ENCODE measurements at regions not wholly inside any gene's neighbourhood (a gene's known extent, or its start where the extent isn't known, plus 50 kb on each side); places are given as distances from the start of the nearest gene placed in this dataset.

- DNase-seq (no peak), ATAC-seq (no peak)
- Histone ChIP-seq H3K79me2 (ENCODE audit: low read length) (no peaks in the 10 kb centered on the region), H3F3A (ENCODE audit: low read length, unreplicated experiment) (no peaks in the 10 kb centered on the region), H3K27me3 (ENCODE audit: low read length) (no peaks in the 10 kb centered on the region), H3K9me3 (ENCODE audit: low read length) (no peaks in the 10 kb centered on the region), H2AFZ (ENCODE audit: low read length) (no peak overlapping the region), H3K27ac (ENCODE audit: low read length) (no peak overlapping the region), H3K9me2 (replicated peaks; ENCODE audit: low read length) (no peaks in the 10 kb centered on the region), H3K4me3 (ENCODE audit: low read length) (no peak overlapping the region), H3K36me3 (ENCODE audit: low read depth, low read length) (no peaks in the 10 kb centered on the region), H3K4me1 (ENCODE audit: insufficient read depth, low read length) (no peaks in the 10 kb centered on the region), H3K9ac (ENCODE audit: low read length) (no peak overlapping the region), H3K4me2 (ENCODE audit: low read length) (no peak overlapping the region), H4K20me1 (ENCODE audit: low read length) (no peaks in the 10 kb centered on the region)
- ChIA-PET POLR2A (ENCODE audit: unreplicated experiment) (interaction anchor here (0.7 kb wide), 1 partner anchor 45 kb away, joined by 4 read pairs; no protein-coding TSS in a partner anchor), CTCF (interaction anchor here (2.1 kb wide), 1 partner anchor 227 kb away, joined by 11 read pairs; no protein-coding TSS in a partner anchor)
- TF ChIP-seq EZH2phosphoT487 (IDR thresholded peaks at IDR 0.05; ENCODE audit: borderline replicate concordance, low read length) (no peak), EZH2 (IDR thresholded peaks at IDR 0.05; ENCODE audit: low read length, unreplicated experiment) (no peak)
- TF ChIP-seq, protein P1, sequence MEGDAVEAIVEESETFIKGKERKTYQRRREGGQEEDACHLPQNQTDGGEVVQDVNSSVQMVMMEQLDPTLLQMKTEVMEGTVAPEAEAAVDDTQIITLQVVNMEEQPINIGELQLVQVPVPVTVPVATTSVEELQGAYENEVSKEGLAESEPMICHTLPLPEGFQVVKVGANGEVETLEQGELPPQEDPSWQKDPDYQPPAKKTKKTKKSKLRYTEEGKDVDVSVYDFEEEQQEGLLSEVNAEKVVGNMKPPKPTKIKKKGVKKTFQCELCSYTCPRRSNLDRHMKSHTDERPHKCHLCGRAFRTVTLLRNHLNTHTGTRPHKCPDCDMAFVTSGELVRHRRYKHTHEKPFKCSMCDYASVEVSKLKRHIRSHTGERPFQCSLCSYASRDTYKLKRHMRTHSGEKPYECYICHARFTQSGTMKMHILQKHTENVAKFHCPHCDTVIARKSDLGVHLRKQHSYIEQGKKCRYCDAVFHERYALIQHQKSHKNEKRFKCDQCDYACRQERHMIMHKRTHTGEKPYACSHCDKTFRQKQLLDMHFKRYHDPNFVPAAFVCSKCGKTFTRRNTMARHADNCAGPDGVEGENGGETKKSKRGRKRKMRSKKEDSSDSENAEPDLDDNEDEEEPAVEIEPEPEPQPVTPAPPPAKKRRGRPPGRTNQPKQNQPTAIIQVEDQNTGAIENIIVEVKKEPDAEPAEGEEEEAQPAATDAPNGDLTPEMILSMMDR (conservative IDR thresholded peaks at IDR 0.05; ENCODE audit: low read depth, low read length) = no peak
- BruUV-seq (replicated peaks) = no TSS peak
- intact Hi-C loops (cut with micrococcal nuclease) = loop anchor here (2.0 kb wide), 1 partner anchor 37 kb away; no protein-coding TSS in a partner anchor
These were observed 102.3 kb downstream of the RPE65 start for GRCh38 chr1:68347415-68347814.

GRCh38 chr1:68346188-68346808 is 103.5 kb downstream of the RPE65 start:
- ChIA-PET POLR2A (ENCODE audit: unreplicated experiment) (interaction anchor here (0.6 kb wide), 1 partner anchor 25 kb away, joined by 3 read pairs; no protein-coding TSS in a partner anchor), CTCF (interaction anchor here (0.6 to 2.1 kb wide), 3 partner anchors 38 to 226 kb away, joined by 3 to 11 read pairs (median 4); no protein-coding TSS in a partner anchor)
- Histone ChIP-seq H3K9me2 (replicated peaks; ENCODE audit: low read length) (no peaks in the 10 kb centered on the region), H3K4me1 (ENCODE audit: insufficient read depth, low read length) (no peaks in the 10 kb centered on the region), H3K4me3 (ENCODE audit: low read length) (no peak overlapping the region), H4K20me1 (ENCODE audit: low read length) (no peaks in the 10 kb centered on the region), H2AFZ (ENCODE audit: low read length) (no peak overlapping the region), H3F3A (ENCODE audit: low read length, unreplicated experiment) (no peaks in the 10 kb centered on the region), H3K79me2 (ENCODE audit: low read length) (no peaks in the 10 kb centered on the region), H3K27me3 (ENCODE audit: low read length) (0 out of 2 replicates have a peak, but pooled peaks cover 4% of the 10 kb centered on the region), H3K27ac (ENCODE audit: low read length) (no peak overlapping the region), H3K9me3 (ENCODE audit: low read length) (no peaks in the 10 kb centered on the region), H3K36me3 (ENCODE audit: low read depth, low read length) (no peaks in the 10 kb centered on the region), H3K9ac (ENCODE audit: low read length) (no peak overlapping the region), H3K4me2 (ENCODE audit: low read length) (no peak overlapping the region)
- intact Hi-C loops (cut with micrococcal nuclease) = loop anchor here (1.0 to 2.0 kb wide), 2 partner anchors 39 to 226 kb away; no protein-coding TSS in a partner anchor
- no TSS peak for BruUV-seq (replicated peaks)
- ATAC-seq (0 out of 2 replicates have a peak, but pooled peaks have one; percentile 22), DNase-seq (peak; percentile 58)
- TF ChIP-seq EZH2phosphoT487 (IDR thresholded peaks at IDR 0.05; ENCODE audit: borderline replicate concordance, low read length) = no peak
- TF ChIP-seq, protein P1 (conservative IDR thresholded peaks at IDR 0.05; ENCODE audit: low read depth, low read length) = peak; percentile 80

- POLR2A ChIA-PET (ENCODE audit: unreplicated experiment) = no interaction called here
- H2AFZ ChIP-seq (ENCODE audit: low read length) = no peak overlapping the region
- H3K36me3 ChIP-seq (ENCODE audit: low read depth, low read length) = no peaks in the 10 kb centered on the region
- no peak overlapping the region for H3K4me2 ChIP-seq (ENCODE audit: low read length)
- no peak for ATAC-seq
- H3K9me2 ChIP-seq (replicated peaks; ENCODE audit: low read length) = no peaks in the 10 kb centered on the region
- H3K9ac ChIP-seq (ENCODE audit: low read length) = no peak overlapping the region
- no peaks in the 10 kb centered on the region for H3F3A ChIP-seq (ENCODE audit: low read length, unreplicated experiment)
- CTCF ChIA-PET = interaction anchor here (0.6 kb wide), 1 partner anchor 82 kb away, joined by 4 read pairs; no protein-coding TSS in a partner anchor
- no peaks in the 10 kb centered on the region for H3K79me2 ChIP-seq (ENCODE audit: low read length)
- H4K20me1 ChIP-seq (ENCODE audit: low read length) = no peaks in the 10 kb centered on the region
- H3K27ac ChIP-seq (ENCODE audit: low read length) = no peak overlapping the region
- DNase-seq = peak; percentile 28
- intact Hi-C loops (cut with micrococcal nuclease) = loop anchor here (5.0 kb wide), 1 partner anchor 492 kb away; no protein-coding TSS in a partner anchor
- H3K27me3 ChIP-seq (ENCODE audit: low read length) = 0 out of 2 replicates have a peak, but pooled peaks cover 8% of the 10 kb centered on the region
- no peaks in the 10 kb centered on the region for H3K4me1 ChIP-seq (ENCODE audit: insufficient read depth, low read length)
- H3K9me3 ChIP-seq (ENCODE audit: low read length) = no peaks in the 10 kb centered on the region
- TF ChIP-seq, protein P1 (conservative IDR thresholded peaks at IDR 0.05; ENCODE audit: low read depth, low read length) = no peak
- TF ChIP-seq EZH2phosphoT487 (IDR thresholded peaks at IDR 0.05; ENCODE audit: borderline replicate concordance, low read length) (no peak), EZH2 (IDR thresholded peaks at IDR 0.05; ENCODE audit: low read length, unreplicated experiment) (no peak)
- H3K4me3 ChIP-seq (ENCODE audit: low read length) = no peak overlapping the region
- BruUV-seq (replicated peaks) = no TSS peak
These were observed 105.5 kb downstream of the RPE65 start for GRCh38 chr1:68344208-68344607.
